HT1080 (cell line): ENCODE measurements at regions not wholly inside any gene's neighbourhood (a gene's known extent, or its start where the extent isn't known, plus 50 kb on each side); places are given as distances from the start of the nearest gene placed in this dataset.

ENCODE experiments used
- DNase-seq: peaks from one replicate; pipeline ENCODE4 v3.0.0-alpha.2; 2015; ENCODE audit warnings: low read depth

- peak; percentile 26 for DNase-seq
Measured at GRCh38 chr11:92383430-92383829, 158.8 kb downstream of the FAT3 start.

- DNase-seq: peak; percentile 41
Measured at GRCh38 chr11:92384358-92384757, 159.7 kb downstream of the FAT3 start.

GRCh38 chr11:92384802-92385201 lies 160.2 kb downstream of the FAT3 start:
- DNase-seq: no peak

GRCh38 chr11:92386577-92386976 lies 162.0 kb downstream of the FAT3 start:
- DNase-seq: no peak

- no peak for DNase-seq
Measured at GRCh38 chr11:92387859-92388258, 163.2 kb downstream of the FAT3 start.

- no peak for DNase-seq
Measured at GRCh38 chr11:92388380-92388779, 163.8 kb downstream of the FAT3 start.

GRCh38 chr11:92390783-92391182 lies 166.2 kb downstream of the FAT3 start:
- DNase-seq: no peak

- no peak for DNase-seq
Measured at GRCh38 chr11:92391364-92391763, 166.7 kb downstream of the FAT3 start.

GRCh38 chr11:92391808-92392207 lies 167.2 kb downstream of the FAT3 start:
- no peak for DNase-seq

- DNase-seq: no peak
Measured at GRCh38 chr11:92393218-92393617, 168.6 kb downstream of the FAT3 start.

- no peak for DNase-seq
Measured at GRCh38 chr11:92396133-92396532, 171.5 kb downstream of the FAT3 start.

GRCh38 chr11:92397221-92397755 lies 172.7 kb downstream of the FAT3 start:
- DNase-seq: no peak

- no peak for DNase-seq
Measured at GRCh38 chr11:92399705-92400104, 175.1 kb downstream of the FAT3 start.

GRCh38 chr11:92401520-92401919 lies 176.9 kb downstream of the FAT3 start:
- no peak for DNase-seq

- no peak for DNase-seq
Measured at GRCh38 chr11:92406472-92406871, 181.9 kb downstream of the FAT3 start.

GRCh38 chr11:92409355-92409754 lies 184.7 kb downstream of the FAT3 start:
- DNase-seq: no peak

- DNase-seq: no peak
Measured at GRCh38 chr11:92409956-92410355, 185.3 kb downstream of the FAT3 start.

- DNase-seq: no peak
Measured at GRCh38 chr11:92410526-92410925, 185.9 kb downstream of the FAT3 start.

GRCh38 chr11:92411431-92411830 lies 186.8 kb downstream of the FAT3 start:
- DNase-seq: no peak

GRCh38 chr11:92413757-92414513 lies 189.3 kb downstream of the FAT3 start:
- no peak for DNase-seq

- DNase-seq: no peak
Measured at GRCh38 chr11:92416971-92417725, 192.5 kb downstream of the FAT3 start.
